HepG2 (cell line): ENCODE measurements at regions not wholly inside any gene's neighbourhood (a gene's known extent, or its start where the extent isn't known, plus 50 kb on each side); places are given as distances from the start of the nearest gene placed in this dataset.

Experiments used
- ATAC-seq: fragments of 200-7000 bp; cut with Tn5 transposase; 3 replicates; pipeline ENCODE4 v1.9.1; 2020; ENCODE audit warnings: mild to moderate bottlenecking, moderate library complexity
- BruUV-seq: library from RNA; stranded (reverse); fragments of 400-500 nt; replicated peaks from 2 replicates; lab custom pipeline; 2021; lab: Mats Ljungman, UMichigan
- CTCF ChIA-PET: fragments of 300-600 bp; formaldehyde crosslinking; extraction: SDS; loops from one replicate; lab custom pipeline; 2021; ENCODE audit warnings: low total read pairs, inconsistent platforms, low intra/inter-chr PET ratio; lab: Yijun Ruan, JAX
- POLR2A ChIA-PET: fragments of 350-600 bp; sonication (Branson Sonifier 250); formaldehyde crosslinking; loops from one replicate; lab custom pipeline; 2020; ENCODE audit warnings: antibody characterized with exemption, inconsistent platforms; lab: Yijun Ruan, JAX
- DNase-seq: peaks from one replicate; pipeline ENCODE4 v3.0.0-alpha.2; 2015; ENCODE audit warnings: low spot score
- FAIRE-seq: peaks from 3 replicates; lab custom pipeline; 2011; peaks lifted over from hg19 to GRCh38; lab: Jason Lieb, UNC
- H2AFZ ChIP-seq: one replicate; pipeline ENCODE4 v1.6.1; 2011; ENCODE audit warnings: low read length, inconsistent platforms
- H3K27ac ChIP-seq: fragments of 300-600 bp; 3 replicates; pipeline ENCODE4 v1.8.0; 2011; ENCODE audit warnings: mixed run types, mild to moderate bottlenecking, mixed read lengths, low read length, inconsistent platforms; ENCODE audit not compliant: insufficient read depth; ENCODE audit errors: extremely low read length
- H3K27me3 ChIP-seq, 2 experiments: fragments of 200-600 bp in 1 of 2; 2 replicates in 1 of 2; 3 replicates in 1 of 2; pipeline versions ENCODE4 v1.6.0 to v1.8.0; 2011; ENCODE audit warnings: low read length in 2 of 2, mild to moderate bottlenecking in 2 of 2, moderate library complexity in 2 of 2, inconsistent platforms in 1 of 2; ENCODE audit not compliant: insufficient read depth in 2 of 2, control insufficient read depth in 1 of 2
- H3K36me3 ChIP-seq, 2 experiments: fragments of 200-600 bp in 1 of 2; replicated peaks in 1 of 2; 2 replicates in 1 of 2; 3 replicates in 1 of 2; pipeline versions ENCODE4 v1.5.1 to v1.8.0; 2011; ENCODE audit warnings: low read length in 2 of 2, inconsistent platforms in 1 of 2; ENCODE audit not compliant: insufficient read depth in 2 of 2, control insufficient read depth in 1 of 2
- H3K4me1 ChIP-seq: 2 replicates; pipeline ENCODE4 v1.5.1; 2012; ENCODE audit warnings: low read length, inconsistent platforms; ENCODE audit not compliant: insufficient read depth
- H3K4me2 ChIP-seq: 2 replicates; pipeline ENCODE4 v1.6.0; 2011; ENCODE audit warnings: low read depth, low read length, inconsistent platforms
- H3K4me3 ChIP-seq, 3 experiments: fragments of 200-600 bp in 1 of 3; sonication (generic), shearing (Covaris generic) in 1 of 3; replicated peaks in 1 of 3; 2 replicates each; pipeline ENCODE4 v1.5.1; 2011 to 2016; ENCODE audit warnings: low read length in 3 of 3, inconsistent platforms in 2 of 3, low read depth in 2 of 3, mild to moderate bottlenecking in 2 of 3, control low read depth in 1 of 3, mixed read lengths in 1 of 3; ENCODE audit not compliant: insufficient read depth in 1 of 3
- H3K79me2 ChIP-seq: one replicate; pipeline ENCODE4 v1.6.1; 2011; ENCODE audit warnings: low read length, inconsistent platforms; ENCODE audit not compliant: insufficient read depth
- H3K9ac ChIP-seq: 2 replicates; pipeline ENCODE4 v1.6.0; 2011; ENCODE audit warnings: mild to moderate bottlenecking, low read depth, low read length, inconsistent platforms; ENCODE audit not compliant: insufficient read depth
- H3K9me3 ChIP-seq: 2 replicates; pipeline ENCODE4 v1.5.1; 2012; ENCODE audit warnings: mild to moderate bottlenecking, low read length
- H4K20me1 ChIP-seq: 2 replicates; pipeline ENCODE4 v1.6.0; 2011; ENCODE audit warnings: inconsistent platforms, mild to moderate bottlenecking, low read length, moderate library complexity; ENCODE audit not compliant: insufficient read depth
- GABPB1 ChIP-seq: IDR thresholded peaks from 2 replicates; pipeline ENCODE4 v1.6.1; 2016; ENCODE audit warnings: mild to moderate bottlenecking, missing genetic modification reagents, moderate library complexity, missing compliant biosample characterization
- MATR3 ChIP-seq: sonication (generic); formaldehyde crosslinking; IDR thresholded peaks from 2 replicates; pipeline ENCODE4 v1.4.0; 2020; ENCODE audit warnings: missing genetic modification reagents
- MAZ ChIP-seq, 2 experiments: sonication (generic) in 1 of 2; formaldehyde crosslinking in 1 of 2; IDR thresholded peaks; 2 replicates each; pipeline versions ENCODE4 v1.5.0 to v1.6.1; 2012 to 2020; ENCODE audit warnings: low read depth in 2 of 2, mild to moderate bottlenecking in 2 of 2, borderline replicate concordance in 1 of 2, improper control_type of control experiment in 1 of 2, low read length in 1 of 2, missing genetic modification reagents in 1 of 2, moderate library complexity in 1 of 2
- PLSCR1 ChIP-seq: sonication (generic); formaldehyde crosslinking; IDR thresholded peaks from 2 replicates; pipeline ENCODE4 v1.5.0; 2020; ENCODE audit warnings: missing genetic modification reagents, mild to moderate bottlenecking, borderline replicate concordance
- ZNF124 ChIP-seq: sonication (generic); formaldehyde crosslinking; IDR thresholded peaks from 2 replicates; pipeline ENCODE4 v1.4.0; 2020; ENCODE audit warnings: missing genetic modification reagents
- ZNF30 ChIP-seq: sonication (generic); formaldehyde crosslinking; IDR thresholded peaks from 2 replicates; pipeline ENCODE4 v1.5.0; 2020; ENCODE audit warnings: mild to moderate bottlenecking, missing genetic modification reagents
- ZNF350 ChIP-seq: sonication (generic); formaldehyde crosslinking; IDR thresholded peaks from 2 replicates; pipeline ENCODE4 v1.4.0; 2020; ENCODE audit warnings: mild to moderate bottlenecking, low read depth, missing genetic modification reagents, borderline replicate concordance
- ZNF761 ChIP-seq: sonication (generic); formaldehyde crosslinking; conservative IDR thresholded peaks from 2 replicates; pipeline ENCODE4 v1.4.0; 2020; ENCODE audit warnings: mild to moderate bottlenecking, missing genetic modification reagents
- ZNF777 ChIP-seq: sonication (generic); formaldehyde crosslinking; IDR thresholded peaks from 2 replicates; pipeline ENCODE4 v1.4.0; 2020; ENCODE audit warnings: missing genetic modification reagents
- WGBS: methylation state at CpG from one replicate; pipeline ENCODE4 v1.1.6; 2017; ENCODE audit warnings: low lambda C conversion rate; 5-methylcytosine and 5-hydroxymethylcytosine counted together
- in situ Hi-C: cut with HindIII; loops from 2 replicates; pipeline ENCODE4 v1.10.0; 2017; ENCODE audit warnings: low pct_unique_long_range_greater_than_20kb; ENCODE audit not compliant: extremely low pct_ligation_motif_present
- intact Hi-C: fragments of 100-400 bp; cut with micrococcal nuclease; formaldehyde crosslinking; loops from one replicate; pipeline ENCODE4 v1.10.0; 2022; ENCODE audit not compliant: unreplicated experiment
- TF ChIP-seq, protein P1 (sequence below): sonication (generic); formaldehyde crosslinking; IDR thresholded peaks from 2 replicates; pipeline ENCODE4 v1.5.0; 2020; ENCODE audit warnings: missing genetic modification reagents
- TF ChIP-seq, protein P2 (sequence below): sonication (generic); formaldehyde crosslinking; IDR thresholded peaks from 2 replicates; pipeline ENCODE4 v1.8.0; 2022; ENCODE audit warnings: mild to moderate bottlenecking, missing genetic modification reagents, borderline replicate concordance

GRCh38 chr7:70937424-70937823 is 194.5 kb upstream of the GALNT17 start (continued):
- no peak for TF ChIP-seq MAZ (IDR thresholded peaks at IDR 0.05; ENCODE audit: borderline replicate concordance, low read depth, low read length)
- no peak for TF ChIP-seq MAZ (CRISPR knock-in tag; IDR thresholded peaks at IDR 0.05; ENCODE audit: low read depth)
- TF ChIP-seq, protein P1, sequence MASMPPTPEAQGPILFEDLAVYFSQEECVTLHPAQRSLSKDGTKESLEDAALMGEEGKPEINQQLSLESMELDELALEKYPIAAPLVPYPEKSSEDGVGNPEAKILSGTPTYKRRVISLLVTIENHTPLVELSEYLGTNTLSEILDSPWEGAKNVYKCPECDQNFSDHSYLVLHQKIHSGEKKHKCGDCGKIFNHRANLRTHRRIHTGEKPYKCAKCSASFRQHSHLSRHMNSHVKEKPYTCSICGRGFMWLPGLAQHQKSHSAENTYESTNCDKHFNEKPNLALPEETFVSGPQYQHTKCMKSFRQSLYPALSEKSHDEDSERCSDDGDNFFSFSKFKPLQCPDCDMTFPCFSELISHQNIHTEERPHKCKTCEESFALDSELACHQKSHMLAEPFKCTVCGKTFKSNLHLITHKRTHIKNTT (CRISPR knock-in tag) = no peak
- no peak for TF ChIP-seq ZNF777 (CRISPR knock-in tag)
- TF ChIP-seq ZNF124 (CRISPR knock-in tag) = no peak
- TF ChIP-seq, protein P2, sequence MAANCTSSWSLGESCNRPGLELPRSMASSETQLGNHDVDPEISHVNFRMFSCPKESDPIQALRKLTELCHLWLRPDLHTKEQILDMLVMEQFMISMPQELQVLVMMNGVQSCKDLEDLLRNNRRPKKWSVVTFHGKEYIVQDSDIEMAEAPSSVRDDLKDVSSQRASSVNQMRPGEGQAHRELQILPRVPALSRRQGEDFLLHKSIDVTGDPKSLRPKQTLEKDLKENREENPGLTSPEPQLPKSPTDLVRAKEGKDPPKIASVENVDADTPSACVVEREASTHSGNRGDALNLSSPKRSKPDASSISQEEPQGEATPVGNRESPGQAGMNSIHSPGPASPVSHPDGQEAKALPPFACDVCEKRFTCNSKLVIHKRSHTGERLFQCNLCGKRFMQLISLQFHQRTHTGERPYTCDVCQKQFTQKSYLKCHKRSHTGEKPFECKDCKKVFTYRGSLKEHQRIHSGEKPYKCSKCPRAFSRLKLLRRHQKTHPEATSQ = no peak
- TF ChIP-seq MATR3 (CRISPR knock-in tag) = no peak
- no peak for TF ChIP-seq GABPB1 (CRISPR knock-in tag)
- no peak for TF ChIP-seq ZNF350
- no peak for TF ChIP-seq ZNF761
- no peak for TF ChIP-seq ZNF30 (CRISPR knock-in tag)
- no peak for TF ChIP-seq PLSCR1
- TF ChIP-seq, all 625 proteins: peak for 0

GRCh38 chr7:70940597-70940996 is 191.3 kb upstream of the GALNT17 start:
- FAIRE-seq (no peak), DNase-seq (no peak), ATAC-seq (no peak)
- no peak overlapping the region for H3K9ac ChIP-seq
- H2AFZ ChIP-seq = no peak overlapping the region
- intact Hi-C loops (no loop called here), in situ Hi-C loops (no loop called here)
- no peak overlapping the region for H3K27ac ChIP-seq
- H3K9me3 ChIP-seq = no peaks in the 10 kb centered on the region
- WGBS = 0% methylated on average over 1 of the region's 2 CpGs
- no peaks in the 10 kb centered on the region for H3K36me3 ChIP-seq
- H3K4me3 ChIP-seq = no peak overlapping the region
- ChIA-PET POLR2A (no interaction called here), CTCF (no interaction called here)
- H4K20me1 ChIP-seq = no peaks in the 10 kb centered on the region
- no peaks in the 10 kb centered on the region for H3K79me2 ChIP-seq
- H3K4me2 ChIP-seq = no peak overlapping the region
- no peaks in the 10 kb centered on the region for H3K27me3 ChIP-seq
- no TSS peak for BruUV-seq
- H3K4me1 ChIP-seq = no peaks in the 10 kb centered on the region
